D721Med (cell line): ENCODE measurements at regions not wholly inside any gene's neighbourhood (a gene's known extent, or its start where the extent isn't known, plus 50 kb on each side); places are given as distances from the start of the nearest gene placed in this dataset.

Experiments
- DNase-seq: peaks from one replicate; pipeline ENCODE4 v3.0.0; 2011; ENCODE audit warnings: low spot score; ENCODE audit not compliant: insufficient read length
- FAIRE-seq: peaks from 2 replicates; lab custom pipeline; 2011; peaks lifted over from hg19 to GRCh38; lab: Jason Lieb, UNC
- TF ChIP-seq, protein P1 (sequence below): IDR thresholded peaks from 2 replicates; pipeline ENCODE4 v1.5.1; 2012; ENCODE audit warnings: mild to moderate bottlenecking, control low read depth; ENCODE audit not compliant: insufficient read depth; ENCODE audit errors: missing control alignments

DNA sequence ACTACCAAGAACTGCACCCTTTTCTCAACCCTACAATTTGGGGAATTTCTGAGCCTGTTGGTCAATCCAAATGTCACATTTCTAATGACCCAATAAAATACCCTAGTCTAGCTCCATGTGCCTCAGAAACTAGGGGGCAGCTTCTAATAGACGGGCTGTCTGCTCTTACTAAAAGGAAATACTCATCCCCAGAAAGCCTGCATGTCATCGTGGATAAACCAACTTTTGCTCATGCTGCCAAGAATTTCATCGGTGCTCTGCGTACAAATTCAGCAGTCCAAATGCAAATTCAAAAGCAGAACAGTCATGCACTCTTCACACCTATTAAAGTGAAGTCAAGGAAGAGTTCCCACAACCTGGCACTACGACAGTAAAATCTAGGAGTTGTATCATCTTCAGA, 377.3 kb downstream of the LNPK start:
- TF ChIP-seq, protein P1, sequence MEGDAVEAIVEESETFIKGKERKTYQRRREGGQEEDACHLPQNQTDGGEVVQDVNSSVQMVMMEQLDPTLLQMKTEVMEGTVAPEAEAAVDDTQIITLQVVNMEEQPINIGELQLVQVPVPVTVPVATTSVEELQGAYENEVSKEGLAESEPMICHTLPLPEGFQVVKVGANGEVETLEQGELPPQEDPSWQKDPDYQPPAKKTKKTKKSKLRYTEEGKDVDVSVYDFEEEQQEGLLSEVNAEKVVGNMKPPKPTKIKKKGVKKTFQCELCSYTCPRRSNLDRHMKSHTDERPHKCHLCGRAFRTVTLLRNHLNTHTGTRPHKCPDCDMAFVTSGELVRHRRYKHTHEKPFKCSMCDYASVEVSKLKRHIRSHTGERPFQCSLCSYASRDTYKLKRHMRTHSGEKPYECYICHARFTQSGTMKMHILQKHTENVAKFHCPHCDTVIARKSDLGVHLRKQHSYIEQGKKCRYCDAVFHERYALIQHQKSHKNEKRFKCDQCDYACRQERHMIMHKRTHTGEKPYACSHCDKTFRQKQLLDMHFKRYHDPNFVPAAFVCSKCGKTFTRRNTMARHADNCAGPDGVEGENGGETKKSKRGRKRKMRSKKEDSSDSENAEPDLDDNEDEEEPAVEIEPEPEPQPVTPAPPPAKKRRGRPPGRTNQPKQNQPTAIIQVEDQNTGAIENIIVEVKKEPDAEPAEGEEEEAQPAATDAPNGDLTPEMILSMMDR, result no peak
- no peak for DNase-seq
- no peak for FAIRE-seq

DNA sequence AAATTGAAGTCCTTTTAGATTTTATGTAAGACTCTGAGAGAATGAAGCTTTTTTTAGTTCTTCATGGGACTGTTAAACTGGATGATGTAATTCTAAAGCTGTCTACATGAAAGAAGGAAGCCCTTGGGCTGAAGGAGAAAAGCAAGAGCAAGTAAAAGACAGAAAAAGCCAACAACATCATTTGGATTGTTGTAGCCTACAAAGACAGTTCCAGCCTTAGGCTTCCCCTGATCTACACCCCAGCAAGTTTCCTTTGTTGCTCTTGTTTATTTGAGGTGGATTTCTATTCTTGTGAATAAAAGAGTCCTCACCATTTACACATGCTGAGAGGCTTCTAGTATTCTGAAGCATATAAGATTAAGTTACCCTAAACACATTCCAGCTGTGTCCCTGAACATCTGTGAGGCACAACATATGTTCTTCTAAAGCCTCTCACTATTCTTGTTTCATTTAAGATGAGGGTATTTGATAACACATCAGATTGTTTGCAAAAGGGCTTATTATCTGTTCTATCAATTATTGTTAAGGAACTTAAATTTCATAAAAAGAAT, 377.8 kb downstream of the LNPK start:
- FAIRE-seq (no peak), DNase-seq (no peak)
- TF ChIP-seq, protein P1, result no peak

DNA sequence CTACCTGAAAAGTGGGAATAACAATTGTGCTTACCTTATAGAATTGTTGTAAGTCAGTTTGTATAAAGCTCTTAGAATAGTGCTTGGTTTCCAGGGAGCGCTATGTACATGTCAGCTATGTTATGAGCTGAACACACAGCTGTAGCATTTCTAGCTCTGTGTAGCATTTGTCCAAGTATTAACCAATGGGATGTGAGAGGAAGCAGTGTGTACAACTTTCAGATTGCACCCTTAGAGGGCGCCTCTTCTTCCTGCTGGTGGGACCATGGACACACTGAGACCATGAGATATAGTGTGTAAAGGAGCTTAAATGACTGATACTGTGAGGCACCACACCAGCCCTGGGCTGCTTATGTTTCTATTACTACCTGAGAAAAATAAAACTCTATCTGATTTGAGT, 380.2 kb downstream of the LNPK start:
- TF ChIP-seq, protein P1, result no peak
- FAIRE-seq (no peak), DNase-seq (no peak)

DNA sequence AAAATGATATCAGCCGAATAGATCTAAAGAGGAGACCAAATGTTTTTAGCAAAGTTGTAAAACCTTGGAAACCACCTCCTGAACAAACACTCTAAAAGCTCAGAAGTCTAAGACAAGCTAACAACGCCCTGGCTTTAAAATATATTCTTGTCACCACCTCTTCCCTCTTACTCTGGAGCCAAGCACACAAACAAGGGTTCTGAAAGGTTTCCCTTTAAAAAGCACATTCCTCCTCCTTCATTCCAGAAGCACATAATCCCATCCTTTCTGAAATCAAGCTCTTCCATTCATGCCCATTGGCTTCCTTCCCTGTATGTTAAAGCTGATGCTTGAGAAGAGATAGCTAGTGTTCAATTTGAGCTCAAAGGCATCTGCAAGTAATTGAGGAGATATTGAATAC, 382.0 kb downstream of the LNPK start:
- FAIRE-seq, result no peak
- TF ChIP-seq, protein P1, result no peak

DNA sequence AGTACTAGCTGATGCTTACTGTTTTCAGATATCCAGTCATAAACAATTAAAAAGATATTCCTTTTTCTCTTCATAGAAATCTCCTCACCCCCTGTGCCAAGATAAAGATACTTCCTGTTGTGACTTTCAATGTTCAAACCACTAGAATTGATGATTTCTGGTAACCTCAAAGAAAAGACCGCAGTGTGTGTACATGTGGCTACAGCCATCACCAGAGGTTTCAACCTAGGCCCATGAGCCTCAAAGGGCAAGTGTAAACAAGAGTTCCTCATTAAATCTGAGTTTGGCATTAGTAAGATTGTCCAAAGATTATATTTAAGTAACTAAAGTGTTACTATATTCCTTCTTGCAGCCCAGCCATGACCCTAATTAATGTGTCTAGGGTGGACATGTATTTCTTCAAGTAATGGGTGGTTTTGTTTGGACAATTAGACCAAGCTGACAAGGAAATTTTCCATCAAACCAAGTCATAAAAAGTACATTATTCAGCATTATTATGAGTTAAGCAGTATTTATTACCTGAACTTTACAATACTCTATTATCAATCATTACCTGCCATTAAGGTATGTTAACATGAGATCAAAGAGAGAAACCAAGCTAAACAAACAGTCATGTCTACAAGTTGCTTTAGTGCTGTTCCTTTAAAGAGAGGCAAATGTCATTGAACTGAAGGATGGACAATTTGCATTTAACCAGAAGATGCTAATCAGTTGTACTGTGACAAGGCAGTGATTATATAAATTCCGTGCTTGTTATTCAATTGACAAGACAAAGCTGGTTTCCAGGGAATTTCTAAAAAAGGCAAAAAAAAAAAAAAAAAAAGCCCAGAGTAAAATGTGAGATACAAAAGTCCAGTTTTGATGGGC, 382.7 kb downstream of the LNPK start:
- TF ChIP-seq, protein P1, result no peak
- FAIRE-seq, result no peak
- no peak for DNase-seq

More for the DNA sequence above, 382.0 kb downstream of the LNPK start:
- DNase-seq, result no peak

DNA sequence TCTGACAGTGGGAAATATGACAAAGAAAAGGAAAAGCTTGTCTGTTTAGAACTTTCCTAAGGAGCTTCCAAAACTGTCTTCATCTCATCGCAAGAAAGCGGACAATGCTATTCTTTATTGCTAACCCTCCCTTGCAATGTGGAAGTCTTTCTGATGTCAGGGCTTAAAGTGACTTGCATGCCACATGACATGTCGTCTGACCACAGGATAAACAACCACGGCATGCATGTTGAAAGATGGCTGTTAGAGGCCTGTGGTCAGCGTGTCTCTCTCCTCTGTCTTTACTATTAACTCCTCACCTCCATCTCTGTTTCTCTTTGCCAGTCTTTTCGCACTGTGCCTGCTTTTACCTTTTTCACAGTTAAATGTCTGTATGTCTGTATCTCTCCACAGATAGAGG, 389.8 kb downstream of the LNPK start:
- TF ChIP-seq, protein P1, result no peak
- no peak for FAIRE-seq
- DNase-seq, result no peak
